ENCODE measurements at regions not wholly inside any gene's neighbourhood (a gene's known extent, or its start where the extent isn't known, plus 50 kb on each side); places are given as distances from the start of the nearest gene placed in this dataset.

DNA sequence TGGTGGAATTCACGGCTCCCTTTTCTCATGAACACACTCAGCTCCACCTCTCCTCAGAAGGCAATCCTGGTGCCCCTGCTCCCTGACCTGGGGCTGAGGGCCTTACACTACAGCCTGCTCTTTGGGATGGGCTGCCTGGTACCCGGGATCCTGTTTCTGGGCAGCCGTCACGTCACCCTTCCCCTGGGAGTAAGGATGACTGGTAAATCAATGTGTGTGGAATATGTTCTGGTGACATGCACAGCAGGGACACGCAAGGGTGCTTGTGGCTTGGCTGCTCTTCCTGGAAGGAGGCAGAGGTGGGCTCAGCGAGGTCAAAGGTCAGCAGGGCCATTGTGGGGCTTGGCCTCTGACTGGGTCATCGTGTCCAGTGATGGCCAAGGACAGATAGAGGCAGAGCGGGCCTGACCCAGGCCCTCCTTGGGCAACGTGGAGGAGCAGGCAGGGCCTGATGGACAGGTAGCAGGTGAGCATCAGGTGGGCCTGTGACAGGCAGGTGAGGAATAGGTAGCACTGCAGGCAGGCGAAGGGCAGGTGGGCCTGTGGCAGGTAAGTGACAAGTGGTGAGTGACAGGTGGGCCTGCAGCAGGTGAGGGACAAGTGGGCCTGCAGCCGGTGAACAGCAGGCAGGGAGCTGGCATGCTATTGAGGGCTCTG, 399.4 kb upstream of the IRX4 start:
- DNase-seq = no peak

DNA sequence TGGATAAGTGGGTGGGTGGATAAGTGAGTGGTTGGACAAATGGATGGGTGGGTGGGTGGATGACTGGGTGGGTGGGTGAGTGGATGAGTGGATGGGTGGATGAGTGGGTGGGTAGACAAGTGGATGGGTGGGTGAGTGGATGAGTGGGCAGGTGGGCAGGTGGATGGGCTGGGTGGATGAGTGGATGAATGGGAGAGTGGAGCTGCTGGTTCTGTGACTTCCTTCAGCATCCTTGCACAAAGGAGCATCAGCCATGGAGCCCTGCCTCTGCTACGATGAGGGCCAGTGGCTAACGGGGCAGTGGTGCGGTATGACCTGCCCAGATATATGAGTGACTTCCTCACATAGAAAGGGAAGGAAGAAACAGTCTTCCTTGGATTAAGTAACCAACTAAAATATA, 398.7 kb upstream of the IRX4 start:
- no peak for DNase-seq

DNA sequence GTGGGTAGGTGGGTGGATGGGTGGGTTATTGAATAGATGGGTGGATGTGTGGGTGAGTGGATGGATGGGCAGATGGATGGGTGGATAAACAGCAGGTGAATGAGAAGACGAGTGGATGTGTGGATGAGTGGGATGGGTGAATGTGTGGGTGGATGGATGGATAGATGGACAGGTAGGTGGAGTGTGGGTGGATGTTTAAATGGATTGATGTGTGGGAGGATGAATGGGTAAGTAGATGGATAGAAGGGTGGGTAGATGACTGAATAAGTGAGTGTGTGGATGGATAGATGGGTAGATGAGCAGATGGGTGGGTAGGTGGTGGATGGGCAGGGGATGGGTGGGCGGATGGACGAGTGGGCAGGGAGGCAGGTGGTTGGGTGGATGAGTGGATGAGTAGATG, 397.6 kb upstream of the IRX4 start:
- no peak for DNase-seq

DNA sequence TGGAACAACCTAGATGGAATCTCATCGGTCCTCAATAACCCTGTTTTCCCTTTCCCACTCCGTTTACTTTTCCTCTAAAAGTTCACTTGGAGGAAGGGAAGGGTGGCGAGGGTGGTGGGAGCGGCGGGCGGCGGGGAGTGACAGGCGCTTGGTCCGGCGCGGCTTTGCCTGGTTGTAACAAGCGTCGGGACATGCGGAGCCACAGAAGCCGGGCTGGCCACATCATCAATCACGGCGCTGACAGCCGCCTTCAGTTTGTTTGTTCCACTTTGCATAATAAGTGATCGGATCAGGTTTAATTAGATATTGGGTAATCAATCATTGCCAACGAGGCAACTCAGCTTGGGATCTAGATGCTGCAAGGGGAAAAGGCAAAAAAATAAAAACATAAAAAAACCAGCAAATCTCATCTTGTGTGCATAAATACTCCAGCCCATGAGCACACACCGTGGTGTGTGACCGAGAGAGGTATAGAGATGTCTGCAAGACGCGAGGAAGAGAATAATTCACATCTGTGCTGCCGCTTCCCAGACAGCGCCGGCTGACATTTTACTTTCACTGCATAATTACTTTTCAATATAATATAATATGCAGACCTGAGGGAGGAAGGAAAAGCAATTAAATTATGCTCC, 396.2 kb upstream of the IRX4 start:
- no peak for DNase-seq

DNA sequence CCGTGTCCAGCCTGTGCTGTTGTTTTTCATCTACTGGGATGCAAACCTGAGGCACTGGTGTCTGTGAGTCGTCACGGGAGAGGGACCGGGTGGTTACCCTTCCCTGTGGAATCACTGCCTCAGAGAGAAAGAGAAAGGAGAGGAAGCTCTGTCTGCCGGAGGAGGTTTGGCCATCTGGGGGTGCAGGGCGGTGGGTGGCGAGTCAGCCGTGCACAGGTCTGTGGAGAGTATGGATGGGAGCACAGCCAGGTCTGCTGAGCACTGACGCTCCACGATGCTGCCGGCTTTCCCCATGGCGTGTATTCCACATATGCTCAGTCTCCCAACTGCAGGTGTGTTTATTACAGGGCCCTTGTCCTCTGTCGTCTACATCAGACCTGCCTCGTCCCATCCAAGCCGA, 395.2 kb upstream of the IRX4 start:
- no peak for DNase-seq

DNA sequence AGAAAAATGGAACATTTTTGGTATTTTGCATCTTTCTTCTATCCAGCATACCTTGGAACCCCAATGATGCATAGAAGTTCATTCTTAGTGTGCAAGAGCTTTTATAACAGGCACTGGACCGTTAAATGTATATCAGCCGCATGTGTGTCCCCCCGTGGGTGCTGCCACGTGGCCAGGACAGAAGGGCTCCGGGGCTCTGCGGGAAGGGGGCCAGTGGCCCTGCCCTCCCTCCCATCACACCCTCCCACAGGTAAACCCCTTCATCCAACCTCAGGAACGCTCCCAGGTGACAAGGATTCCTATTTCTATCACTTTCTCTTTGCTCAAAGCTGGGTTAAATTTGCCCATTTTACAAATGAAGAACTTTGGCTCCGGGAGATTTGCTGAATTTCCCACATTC, 393.4 kb upstream of the IRX4 start:
- DNase-seq = no peak

DNA sequence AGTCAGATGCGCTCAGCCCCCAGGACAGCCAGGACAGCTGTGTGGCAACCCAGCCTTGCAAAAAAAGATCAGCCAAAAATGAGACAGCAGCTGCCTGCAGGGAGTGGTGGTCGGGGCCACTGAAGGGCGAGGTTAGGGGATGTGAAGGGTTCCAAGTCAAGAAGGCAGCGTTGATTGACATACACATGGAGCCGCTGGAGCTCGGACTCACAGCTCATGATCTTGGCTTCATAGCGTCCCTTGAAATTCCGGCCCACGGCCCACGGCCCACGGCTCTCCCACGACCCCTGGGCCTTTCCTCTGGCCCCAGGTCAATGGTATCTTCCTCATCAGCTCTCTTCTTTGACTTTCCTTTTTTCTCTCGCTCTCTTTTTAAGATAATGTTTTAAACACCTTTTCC, 390.0 kb upstream of the IRX4 start:
- DNase-seq = no peak

DNA sequence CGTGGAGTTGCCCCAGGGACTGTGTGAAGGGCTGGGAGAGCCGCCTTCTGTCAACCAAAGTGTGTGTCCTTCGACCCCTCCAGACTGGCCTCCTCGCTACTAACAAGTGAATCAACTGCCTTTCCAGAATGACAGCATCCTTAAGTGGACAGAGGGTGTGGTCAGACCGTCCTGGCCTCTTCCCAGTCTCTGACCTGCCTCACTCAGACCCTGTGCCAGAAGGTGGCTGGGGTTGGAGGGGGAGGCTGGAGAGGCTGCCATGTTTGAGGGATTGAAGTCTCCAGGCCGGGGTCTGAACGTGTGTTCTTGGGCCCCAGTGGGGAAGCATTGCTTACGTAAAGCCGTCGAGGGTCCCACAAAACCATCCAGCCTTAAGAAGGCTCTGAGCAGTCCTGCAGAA, 389.3 kb upstream of the IRX4 start:
- no peak for DNase-seq

DNA sequence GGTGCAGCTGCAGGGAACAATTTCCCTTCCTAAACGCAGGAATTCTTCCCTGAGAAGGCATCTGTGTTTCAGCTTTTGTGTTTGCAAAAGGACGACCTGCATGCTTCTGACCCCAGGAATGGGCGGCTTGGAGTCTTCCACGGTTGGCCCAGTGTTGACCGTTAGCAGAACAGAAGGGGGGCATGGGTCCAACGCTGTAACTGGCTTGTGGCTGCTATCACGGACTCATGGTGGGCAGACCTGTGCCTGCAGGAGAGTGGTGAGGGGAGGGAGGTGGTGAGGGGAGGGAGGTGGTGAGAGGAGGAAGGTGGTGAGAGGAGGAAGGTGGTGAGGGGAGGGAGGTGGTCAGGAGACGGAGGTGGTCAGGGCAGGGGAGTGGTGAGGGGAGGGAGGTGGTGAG, 388.6 kb upstream of the IRX4 start:
- no peak for DNase-seq

DNA sequence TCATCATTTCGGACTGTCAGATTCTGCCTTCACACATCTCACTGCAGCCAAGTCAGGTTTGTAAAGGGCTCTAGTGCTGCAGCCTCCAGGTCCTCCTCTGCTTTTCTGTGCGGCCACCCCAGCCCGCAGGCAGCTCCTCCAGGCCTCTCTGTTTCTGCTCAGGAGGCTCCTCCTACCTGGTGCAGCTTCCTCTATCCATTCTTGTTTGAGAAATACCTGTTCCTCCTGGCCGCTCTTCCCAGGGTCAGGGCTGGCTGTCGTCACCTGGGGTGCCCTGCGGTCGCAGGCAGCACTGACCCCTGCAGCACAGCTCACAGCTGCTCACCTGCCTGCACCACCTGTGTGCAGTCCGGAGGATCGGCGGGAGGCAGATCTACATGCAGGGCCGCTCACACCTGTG, 387.7 kb upstream of the IRX4 start:
- no peak for DNase-seq

DNA sequence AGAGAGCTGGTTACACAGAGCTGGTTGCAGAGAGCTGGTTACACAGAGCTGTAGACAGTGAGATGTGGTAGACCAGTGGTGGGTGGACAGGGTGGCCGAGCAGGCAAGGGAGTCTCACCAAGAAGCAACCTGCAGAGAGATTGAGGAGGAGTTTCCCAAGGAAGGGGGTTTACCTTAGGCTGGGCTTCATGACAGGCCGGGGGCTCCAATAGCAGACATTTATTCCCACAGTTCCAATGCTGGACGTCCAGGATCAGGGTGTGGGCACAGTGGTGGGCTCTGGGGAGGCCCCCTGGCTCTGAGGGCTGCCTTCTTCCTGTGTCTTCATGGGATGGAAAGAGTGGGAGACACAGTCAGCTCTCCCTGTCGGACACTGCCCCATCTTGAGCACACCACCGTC, 386.9 kb upstream of the IRX4 start:
- no peak for DNase-seq

DNA sequence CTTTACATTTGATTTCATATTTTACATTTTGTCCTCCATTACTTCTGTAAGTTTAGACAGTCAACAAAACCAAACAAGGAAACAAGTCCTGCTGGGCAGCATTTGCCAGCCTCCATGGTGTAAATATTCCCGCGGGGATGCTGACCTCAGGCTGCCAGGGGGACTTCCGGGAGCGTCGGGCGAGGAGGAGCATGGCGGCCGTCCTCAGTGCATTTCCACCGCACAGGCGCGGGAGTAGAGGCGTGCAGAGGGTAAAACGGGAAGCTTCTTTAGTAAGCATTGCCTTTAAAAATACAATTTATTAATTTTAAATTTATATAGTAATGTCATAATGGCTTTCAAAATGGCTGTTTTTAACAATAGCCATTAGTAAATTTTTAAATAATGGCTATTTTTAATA, 385.3 kb upstream of the IRX4 start:
- no peak for DNase-seq

DNA sequence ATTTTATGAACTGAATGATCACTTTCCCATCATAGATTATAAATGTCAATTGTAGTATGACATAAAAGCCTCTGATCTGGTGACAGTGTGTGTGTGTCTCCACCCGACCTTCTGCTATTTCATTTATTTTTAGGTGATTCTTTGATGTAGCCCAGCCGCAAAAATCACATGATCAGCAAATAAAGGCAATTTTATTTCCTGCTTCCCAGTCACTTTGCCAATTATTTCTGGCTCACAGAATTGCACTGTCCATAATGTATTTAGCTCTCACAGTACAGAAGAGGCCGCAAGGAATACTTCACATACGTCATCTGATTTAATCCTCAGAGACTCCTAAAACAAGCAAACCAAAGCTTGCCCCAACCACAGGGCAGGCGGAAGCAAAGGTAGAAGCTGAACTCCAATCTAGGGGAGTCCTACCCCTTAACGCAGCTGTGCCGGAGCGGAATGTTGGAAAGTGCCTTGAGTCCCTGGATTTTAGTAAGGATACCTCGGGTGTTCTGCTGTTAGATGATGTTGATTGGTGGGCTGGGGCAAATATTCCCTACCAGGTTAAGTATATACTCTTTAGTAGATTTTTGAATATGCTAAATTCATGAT, 384.0 kb upstream of the IRX4 start:
- no peak for DNase-seq

DNA sequence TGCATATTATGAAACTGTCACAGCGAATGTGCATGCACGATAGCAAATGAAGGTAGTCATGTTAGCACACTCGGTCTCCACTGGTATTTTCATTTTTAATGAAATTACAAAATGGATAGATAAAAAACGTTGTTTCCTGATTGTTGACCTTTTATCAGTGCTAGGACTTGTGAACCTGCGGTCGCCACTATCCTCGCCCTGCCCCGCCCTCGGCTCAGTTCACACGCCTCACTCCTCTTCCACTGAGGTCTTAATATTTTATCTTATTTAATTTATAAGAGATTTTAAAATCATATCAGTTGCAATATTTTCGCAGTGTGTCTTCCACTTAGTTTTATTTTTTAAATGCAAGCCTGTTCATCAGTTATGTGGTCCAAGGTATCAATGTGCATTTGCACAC, 382.6 kb upstream of the IRX4 start:
- no peak for DNase-seq

DNA sequence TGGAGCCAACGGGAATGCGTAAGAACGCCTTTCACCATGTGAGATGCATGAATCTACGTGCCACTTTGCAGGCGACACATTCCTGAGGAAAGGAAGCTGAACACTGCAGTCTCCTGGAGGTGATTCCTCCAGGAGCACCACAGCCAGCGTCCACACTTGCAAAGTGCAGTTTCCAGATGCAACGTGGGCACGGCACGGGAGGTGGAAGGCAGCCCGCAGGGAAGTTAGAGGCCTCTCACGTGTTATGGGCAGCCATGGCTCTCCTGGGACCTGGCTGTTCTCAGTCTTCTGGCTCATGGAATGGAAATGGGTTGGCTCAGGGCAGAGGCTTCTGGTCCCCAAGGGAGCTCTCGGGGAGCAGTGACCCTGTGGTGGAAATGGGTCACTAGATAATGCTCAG, 381.0 kb upstream of the IRX4 start:
- no peak for DNase-seq

DNA sequence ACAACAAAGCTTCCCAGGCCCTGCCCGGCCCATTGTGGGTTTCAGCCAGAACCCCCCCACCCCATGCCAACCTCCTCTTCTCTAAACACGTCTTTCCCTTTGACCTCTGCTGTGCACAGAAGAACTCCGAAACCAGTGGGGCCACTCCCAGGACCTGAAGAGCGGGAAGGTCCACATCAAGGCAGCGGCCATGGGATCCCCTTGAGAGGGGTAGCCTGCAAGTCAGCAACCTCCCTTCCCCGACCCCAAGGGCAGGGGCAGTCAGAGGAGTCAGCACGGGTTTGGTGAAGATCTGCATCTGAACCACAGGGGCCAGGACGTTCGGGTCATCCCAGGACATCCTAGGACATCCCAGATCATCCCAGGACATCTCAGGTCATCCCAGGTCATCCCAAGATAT, 379.9 kb upstream of the IRX4 start:
- DNase-seq = no peak

DNA sequence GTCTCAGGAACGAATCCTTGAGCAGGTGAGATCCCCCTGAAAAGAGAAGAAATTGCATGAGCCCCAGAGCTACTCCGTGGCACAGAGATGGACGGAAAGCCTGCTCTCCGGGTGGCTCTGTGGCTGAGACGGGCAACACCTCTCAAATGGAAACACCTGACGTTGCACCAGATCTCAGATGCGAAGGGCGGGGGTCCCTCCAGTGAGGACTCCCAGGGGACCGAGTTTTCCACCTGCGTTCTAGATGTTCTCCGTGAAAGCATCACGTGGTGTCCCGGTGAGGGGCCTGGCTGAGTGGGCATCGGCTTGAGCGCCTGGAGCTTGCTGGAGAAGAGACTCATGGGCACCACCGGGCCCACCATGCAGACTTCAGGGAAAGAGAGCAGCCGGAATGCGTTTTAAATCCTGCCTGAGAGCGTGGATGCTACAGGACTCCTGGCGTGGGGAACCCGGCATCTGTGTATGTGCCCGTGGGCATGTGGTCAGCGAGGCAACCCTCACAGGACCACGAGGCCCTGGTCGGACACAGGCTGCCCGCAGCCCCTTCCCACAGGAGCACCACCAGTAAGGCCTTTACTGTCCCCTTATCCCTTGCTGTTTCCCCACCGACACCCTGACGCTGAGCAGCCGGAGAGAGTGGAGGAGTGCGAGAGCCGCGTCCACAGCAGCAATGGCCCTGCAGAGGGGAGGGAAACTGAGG, 378.4 kb upstream of the IRX4 start:
- DNase-seq = no peak

DNA sequence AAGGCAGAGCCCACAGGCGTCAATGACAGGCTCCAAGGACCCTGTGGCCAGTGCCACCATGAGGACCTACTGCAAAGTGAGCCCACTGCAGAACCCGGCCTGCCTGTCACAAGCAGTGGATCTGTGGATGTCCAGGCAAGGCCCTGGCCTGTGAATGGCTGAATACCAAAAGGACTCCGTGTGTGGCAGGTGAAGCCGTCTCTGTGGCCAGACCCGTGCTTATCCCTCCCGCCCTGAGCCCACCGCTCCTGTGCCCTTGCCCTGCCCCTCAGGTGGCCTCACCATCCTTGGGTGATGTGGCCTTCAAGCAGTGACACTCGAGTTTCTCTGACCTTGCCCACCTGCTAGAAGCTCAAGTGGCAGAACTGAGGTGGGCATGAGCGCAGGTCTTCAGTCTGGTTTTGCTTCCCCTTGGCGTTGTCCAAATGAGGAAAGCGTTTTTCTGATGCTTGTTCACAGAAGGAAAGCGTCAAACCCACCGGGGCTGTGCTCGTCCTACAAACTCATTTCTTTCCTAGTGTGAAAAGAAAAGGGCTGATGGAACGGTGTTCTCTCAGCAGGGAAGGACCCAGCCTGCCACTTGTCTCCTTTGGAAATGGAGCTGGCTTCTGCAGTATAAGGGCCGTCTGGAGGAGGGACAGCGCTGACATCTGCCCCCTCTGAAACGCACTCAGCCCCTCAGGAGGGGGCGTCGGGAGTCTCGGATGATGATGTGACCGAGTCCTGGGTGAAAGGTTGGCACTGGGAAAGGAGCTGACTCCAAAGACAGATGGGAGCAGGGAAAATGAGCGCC, 377.7 kb upstream of the IRX4 start:
- no peak for DNase-seq

DNA sequence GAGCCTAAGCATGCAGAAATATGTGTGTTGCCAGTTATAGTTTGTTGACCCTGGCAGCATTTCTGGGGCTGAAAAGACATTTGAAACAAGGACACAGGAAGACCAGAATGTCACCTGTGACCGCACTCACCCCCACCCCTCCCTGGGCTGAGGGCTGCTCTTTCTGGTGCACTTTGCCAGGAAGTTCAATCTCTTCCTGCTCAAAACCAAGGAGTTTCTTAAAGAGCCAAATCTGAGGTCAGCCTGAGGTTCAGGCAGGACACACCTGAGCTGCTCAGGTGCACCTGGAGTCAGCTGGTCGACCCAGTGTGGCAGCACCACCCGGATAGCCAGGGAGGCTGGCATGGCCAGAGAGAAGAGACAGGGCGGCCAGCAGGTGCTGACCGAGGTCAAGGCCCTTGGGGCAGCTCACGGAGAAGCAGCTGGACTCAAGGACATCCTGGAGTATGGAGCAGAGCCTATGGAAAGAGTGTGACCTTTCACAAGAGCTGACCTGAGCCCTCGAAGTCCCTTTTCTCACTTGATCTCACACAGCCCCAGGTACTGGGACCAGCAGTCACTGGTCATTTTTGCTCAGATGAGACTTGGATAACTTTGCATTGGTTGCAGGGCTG, 376.9 kb upstream of the IRX4 start:
- no peak for DNase-seq

DNA sequence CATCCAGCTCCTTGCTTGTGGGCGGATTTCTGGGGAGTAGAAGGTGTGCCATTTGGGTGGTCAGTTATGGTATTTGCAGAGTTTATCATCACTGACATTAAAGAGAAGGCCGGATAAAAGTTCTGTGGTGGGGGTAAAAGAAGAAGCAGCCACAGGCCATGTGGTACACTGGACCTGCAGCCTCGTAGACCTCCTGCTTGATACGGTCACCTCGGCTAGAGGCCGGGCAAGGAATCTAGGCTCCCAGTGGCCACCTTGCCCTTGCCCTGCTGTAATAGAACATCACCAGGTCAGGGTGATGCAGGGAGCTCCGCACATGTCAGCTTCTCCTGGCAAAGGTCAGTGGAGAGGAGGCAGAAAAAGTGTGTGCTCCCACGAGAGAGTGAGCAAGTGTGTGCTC, 376.1 kb upstream of the IRX4 start:
- DNase-seq = no peak

DNA sequence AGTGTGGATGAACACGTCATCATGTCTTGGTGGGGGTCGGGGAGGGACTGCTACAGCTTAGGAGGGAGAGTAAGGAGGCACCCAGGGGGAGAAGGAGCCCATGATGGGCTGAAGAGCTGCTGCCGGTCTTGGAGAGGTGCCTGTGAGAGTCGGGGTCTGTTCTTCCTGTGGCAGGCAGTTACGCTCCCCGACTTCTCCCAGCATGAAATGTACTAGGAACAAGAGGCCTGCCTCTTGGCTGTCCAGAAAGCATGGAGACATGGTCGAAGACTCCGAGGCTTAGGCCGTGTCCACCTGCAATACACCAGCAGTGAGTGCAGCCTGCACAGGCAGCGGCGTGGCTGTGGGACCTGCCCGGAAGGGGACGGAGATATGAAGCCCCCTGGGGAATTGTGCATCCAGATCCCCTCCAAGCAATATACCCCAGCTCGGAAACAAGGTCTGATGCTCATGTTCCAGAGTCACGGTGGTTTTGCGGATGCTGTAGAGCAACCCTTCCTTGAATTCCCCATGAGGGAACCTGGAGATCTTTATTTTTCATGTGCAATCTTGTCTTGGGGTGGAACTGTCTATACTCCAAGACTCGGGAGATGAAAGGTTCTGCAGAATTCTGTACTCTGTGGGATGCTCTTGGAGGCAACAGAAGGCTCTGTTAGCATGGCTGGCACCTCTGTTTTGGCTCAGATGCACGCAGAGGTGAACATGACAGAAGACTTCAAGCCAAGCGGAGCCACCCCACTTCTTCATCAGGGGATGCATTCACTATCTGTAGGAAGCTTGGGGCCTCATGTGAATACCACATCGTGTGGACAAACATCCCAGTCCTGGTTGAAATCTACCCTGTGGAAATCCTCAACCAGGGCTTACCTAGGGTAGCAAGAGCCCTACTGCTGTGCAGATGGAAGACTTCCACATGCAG, 374.9 kb upstream of the IRX4 start:
- DNase-seq = no peak

All from DMS79 (cell line).